Panc1 (cell line): ENCODE measurements at regions not wholly inside any gene's neighbourhood (a gene's known extent, or its start where the extent isn't known, plus 50 kb on each side); places are given as distances from the start of the nearest gene placed in this dataset.
A peak's percentile ranks its signal among the peaks of the same experiment; 100 is the strongest.

Experiments
- ATAC-seq: fragments of 200-7000 bp; cut with Tn5 transposase; 2 replicates; pipeline ENCODE4 v1.9.1; 2020; ENCODE audit warnings: mild to moderate bottlenecking, moderate library complexity
- BruUV-seq: library from RNA; stranded (reverse); fragments of 400-500 nt; replicated peaks from 2 replicates; lab custom pipeline; 2021; lab: Mats Ljungman, UMichigan
- CTCF ChIA-PET: fragments of 300-600 bp; sonication (Branson Sonifier 250); formaldehyde crosslinking; loops from one replicate; lab custom pipeline; 2022; ENCODE audit warnings: antibody characterized with exemption; lab: Charles Lee
- POLR2A ChIA-PET: fragments of 300-600 bp; sonication (Branson Sonifier 250); formaldehyde crosslinking; loops from one replicate; lab custom pipeline; 2022; ENCODE audit warnings: antibody characterized with exemption; lab: Charles Lee
- DNase-seq: peaks from one replicate; pipeline ENCODE4 v3.0.0-alpha.2; 2010; ENCODE audit warnings: low read depth, low spot score
- H3K27ac ChIP-seq: 2 replicates; pipeline ENCODE4 v1.5.1; 2011; ENCODE audit warnings: mild to moderate bottlenecking, low read length, inconsistent platforms
- H3K27me3 ChIP-seq: fragments of 200-500 bp; sonication (Bioruptor generic); 2 replicates; pipeline ENCODE4 v1.6.0; 2014; ENCODE audit warnings: low read length, inconsistent platforms; ENCODE audit not compliant: control insufficient read depth, insufficient read depth
- H3K36me3 ChIP-seq: fragments of 200-500 bp; sonication (Bioruptor generic); 2 replicates; pipeline ENCODE4 v1.5.1; 2014; ENCODE audit warnings: inconsistent platforms, mild to moderate bottlenecking, low read length, moderate library complexity; ENCODE audit not compliant: control insufficient read depth, insufficient read depth
- H3K4me1 ChIP-seq: 2 replicates; pipeline ENCODE4 v1.5.1; 2011; ENCODE audit warnings: inconsistent platforms, mild to moderate bottlenecking, low read length, moderate library complexity; ENCODE audit not compliant: control insufficient read depth, insufficient read depth
- H3K4me3 ChIP-seq, 2 experiments: 2 replicates each; pipeline ENCODE4 v1.5.1; 2011 to 2012; ENCODE audit warnings: low read depth in 2 of 2, low read length in 2 of 2, mild to moderate bottlenecking in 2 of 2, inconsistent platforms in 1 of 2, moderate library complexity in 1 of 2
- H3K9me3 ChIP-seq: fragments of 200-500 bp; sonication (Bioruptor generic); 2 replicates; pipeline ENCODE4 v1.5.1; 2014; ENCODE audit warnings: low read depth, mild to moderate bottlenecking, inconsistent platforms, low read length, moderate library complexity; ENCODE audit not compliant: control insufficient read depth, insufficient read depth
- CTCF ChIP-seq: fragments of 450-650 bp; IDR thresholded peaks from 2 replicates; pipeline ENCODE4 v1.5.1; 2017; ENCODE audit warnings: mild to moderate bottlenecking
- POLR2AphosphoS5 ChIP-seq: IDR thresholded peaks from 2 replicates; pipeline ENCODE4 v1.6.1; 2012; ENCODE audit warnings: mild to moderate bottlenecking, low read depth, low read length, moderate library complexity
- REST ChIP-seq, 2 experiments: IDR thresholded peaks; 2 replicates each; pipeline ENCODE4 v1.6.1; 2011 to 2012; ENCODE audit warnings: low read depth in 2 of 2, control low read depth in 1 of 2, low read length in 1 of 2, mild to moderate bottlenecking in 1 of 2, moderate library complexity in 1 of 2; ENCODE audit not compliant: insufficient read depth in 1 of 2
- SIN3A ChIP-seq: IDR thresholded peaks from 2 replicates; pipeline ENCODE4 v1.6.1; 2012; ENCODE audit warnings: low read depth, mild to moderate bottlenecking, low read length, moderate library complexity, borderline replicate concordance; ENCODE audit not compliant: insufficient read depth
- TCF7L2 ChIP-seq: IDR thresholded peaks from 2 replicates; pipeline ENCODE4 v1.6.1; 2011; ENCODE audit warnings: mild to moderate bottlenecking, low read depth, low read length, inconsistent platforms
- in situ Hi-C: cut with HindIII; loops from 2 replicates; pipeline ENCODE4 v1.10.0; 2016; ENCODE audit warnings: low sequenced_read_pairs, low pct_unique_long_range_greater_than_20kb
- intact Hi-C: fragments of 100-400 bp; cut with micrococcal nuclease; formaldehyde crosslinking; loops from one replicate; pipeline ENCODE4 v1.10.0; 2022; ENCODE audit not compliant: unreplicated experiment

GRCh38 chr15:66897416-66897815 lies 168.0 kb upstream of the SMAD3 start:
- POLR2A ChIA-PET = no interaction called here
- in situ Hi-C loops = no loop called here

GRCh38 chr15:66897971-66898370 lies 167.4 kb upstream of the SMAD3 start:
- TF ChIP-seq POLR2AphosphoS5 (no peak), REST (IDR thresholded peaks at IDR 0.05; ENCODE audit: insufficient read depth in 1 of 2, low read depth in 2 of 2, low read length in 1 of 2) (no peak), SIN3A (no peak), TCF7L2 (no peak), CTCF (no peak)
- BruUV-seq = no TSS peak
- ChIA-PET CTCF (interaction anchor here (0.6 to 1.5 kb wide), 3 partner anchors 15 to 1367 kb away, joined by 3 to 6 read pairs (median 4); no protein-coding TSS in a partner anchor), POLR2A (no interaction called here)
- no peaks in the 10 kb centered on the region for H3K27me3 ChIP-seq
- no peak overlapping the region for H3K4me3 ChIP-seq
- intact Hi-C loops (no loop called here), in situ Hi-C loops (no loop called here)
- no peak for DNase-seq
- peaks cover 50% of the 10 kb centered on the region for H3K4me1 ChIP-seq
- no peaks in the 10 kb centered on the region for H3K9me3 ChIP-seq
- no peaks in the 10 kb centered on the region for H3K36me3 ChIP-seq
- peak; percentile 59 for ATAC-seq
- peak overlapping the region; percentile 88 for H3K27ac ChIP-seq

More at GRCh38 chr15:66897416-66897815, 168.0 kb upstream of the SMAD3 start:
- H3K9me3 ChIP-seq = no peaks in the 10 kb centered on the region
- no peaks in the 10 kb centered on the region for H3K36me3 ChIP-seq
- no peak overlapping the region for H3K4me3 ChIP-seq
- no peak for TF ChIP-seq CTCF
- no peak for TF ChIP-seq POLR2AphosphoS5
- no peak for TF ChIP-seq TCF7L2
- TF ChIP-seq SIN3A = no peak
- TF ChIP-seq REST (IDR thresholded peaks at IDR 0.05; ENCODE audit: insufficient read depth in 1 of 2, low read depth in 2 of 2, low read length in 1 of 2) = no peak
- H3K4me1 ChIP-seq = peaks cover 50% of the 10 kb centered on the region
- no peaks in the 10 kb centered on the region for H3K27me3 ChIP-seq
- no TSS peak for BruUV-seq
- no peak for ATAC-seq
- intact Hi-C loops = no loop called here
- H3K27ac ChIP-seq = peak overlapping the region; percentile 88
- no peak for DNase-seq
- CTCF ChIA-PET = interaction anchor here (0.7 to 1.5 kb wide), 2 partner anchors 14 to 1366 kb away, joined by 3 to 4 read pairs; no protein-coding TSS in a partner anchor
